HG03342 (cell line): ENCODE measurements at regions not wholly inside any gene's neighbourhood (a gene's known extent, or its start where the extent isn't known, plus 50 kb on each side); places are given as distances from the start of the nearest gene placed in this dataset.
"Not testable (repeated sequence)": the region's sequence is repeated elsewhere in the genome, so short reads cannot be mapped to it uniquely, and the experiment has no call there.

ENCODE experiments used
- ATAC-seq: cut with Tn5 transposase; IDR thresholded peaks from one replicate; pipeline ENCODE4 v1.9.1; 2021; ENCODE audit warnings: mild to moderate bottlenecking, moderate library complexity; ENCODE audit not compliant: unreplicated experiment

- no peak for ATAC-seq
Measured at GRCh38 chr2:194491409-194492115, 1165.5 kb upstream of the SLC39A10 start.

GRCh38 chr2:194486326-194486725, 1170.7 kb upstream of the SLC39A10 start:
- no peak for ATAC-seq

DNA sequence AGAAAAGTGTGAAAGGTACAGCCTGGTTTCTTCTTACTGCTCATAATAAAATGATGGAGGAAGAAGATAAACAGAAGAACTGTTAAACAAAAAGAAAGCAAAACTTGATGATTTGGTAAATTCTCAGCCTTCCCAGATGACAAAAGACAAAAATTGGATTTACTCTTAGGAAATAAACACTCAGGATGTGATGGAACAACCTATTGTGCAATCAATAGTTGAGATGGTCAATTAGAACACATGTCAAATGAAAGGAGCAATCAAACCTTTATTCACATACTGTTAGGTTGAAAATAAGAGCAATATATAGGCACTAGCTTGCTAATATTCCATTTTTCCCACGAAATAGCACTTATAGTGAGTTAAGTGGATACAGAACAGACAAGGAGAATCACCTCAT, 1174.0 kb upstream of the SLC39A10 start:
- ATAC-seq, result no peak

- ATAC-seq, result no peak
Measured at GRCh38 chr2:194465641-194466040, 1191.4 kb upstream of the SLC39A10 start.

GRCh38 chr2:194464964-194465638, 1191.9 kb upstream of the SLC39A10 start:
- no peak for ATAC-seq

GRCh38 chr2:194462883-194463282, 1194.1 kb upstream of the SLC39A10 start:
- ATAC-seq, result not testable (repeated sequence)

GRCh38 chr2:194455358-194455757, 1201.7 kb upstream of the SLC39A10 start:
- ATAC-seq, result no peak

DNA sequence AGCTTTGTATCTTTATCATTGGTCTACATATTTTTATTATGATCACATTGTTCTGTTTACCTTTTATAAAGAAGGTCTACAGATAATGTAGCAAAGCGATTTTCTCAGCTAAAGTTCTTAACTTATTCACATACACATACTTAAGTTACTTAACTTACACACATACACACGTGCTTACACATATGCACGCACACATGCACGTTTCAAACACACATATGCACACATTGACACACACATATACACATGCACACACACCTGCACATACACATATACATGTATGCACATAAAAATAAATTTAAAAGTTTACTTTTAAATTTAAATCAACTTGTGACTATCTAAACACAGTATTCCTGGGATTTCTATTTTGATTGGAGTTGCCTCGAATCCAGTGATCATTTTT, 1204.5 kb upstream of the SLC39A10 start:
- ATAC-seq, result no peak

DNA sequence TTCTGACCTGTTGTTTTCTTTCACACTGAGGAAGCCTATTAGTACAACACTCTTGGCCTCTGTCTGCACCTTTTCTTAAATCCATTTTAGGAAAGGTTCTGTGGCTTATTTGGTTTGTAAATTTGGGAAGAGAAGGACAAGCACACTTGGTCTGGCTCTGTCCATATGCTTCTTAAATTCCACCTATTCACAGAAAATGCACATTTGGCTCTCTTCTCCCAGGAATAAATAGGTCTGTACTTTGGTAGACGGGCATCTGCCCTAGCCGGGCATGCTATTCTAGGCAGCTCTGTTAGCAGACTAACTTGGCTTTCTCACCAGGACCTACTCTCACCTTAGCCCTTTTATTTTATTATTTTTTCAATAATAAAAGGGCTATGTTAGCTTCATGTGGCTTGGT, 1211.8 kb upstream of the SLC39A10 start:
- no peak for ATAC-seq

GRCh38 chr2:194443926-194444325, 1213.1 kb upstream of the SLC39A10 start:
- ATAC-seq, result no peak

GRCh38 chr2:194424683-194425209, 1232.3 kb upstream of the SLC39A10 start:
- ATAC-seq, result no peak

- no peak for ATAC-seq
Measured at GRCh38 chr2:194411221-194411620, 1245.8 kb upstream of the SLC39A10 start.

DNA sequence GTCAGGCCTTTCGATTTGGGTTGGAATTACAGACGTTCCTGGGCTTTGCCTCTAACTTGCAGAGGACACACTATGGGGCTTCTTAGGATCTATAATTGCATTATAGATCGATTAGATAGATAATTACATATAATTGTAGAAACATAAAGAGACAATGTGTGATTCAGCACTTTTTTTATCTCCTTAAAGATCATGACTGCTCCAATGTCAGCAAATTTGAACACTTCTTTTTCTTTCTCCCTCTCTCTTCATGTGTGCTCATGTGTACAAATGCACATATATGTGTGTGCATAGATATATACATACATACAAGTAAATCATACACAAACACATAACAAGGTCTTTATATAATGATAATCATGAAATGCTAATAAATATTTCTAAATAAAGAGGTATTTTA, 1261.2 kb upstream of the SLC39A10 start:
- no peak for ATAC-seq

DNA sequence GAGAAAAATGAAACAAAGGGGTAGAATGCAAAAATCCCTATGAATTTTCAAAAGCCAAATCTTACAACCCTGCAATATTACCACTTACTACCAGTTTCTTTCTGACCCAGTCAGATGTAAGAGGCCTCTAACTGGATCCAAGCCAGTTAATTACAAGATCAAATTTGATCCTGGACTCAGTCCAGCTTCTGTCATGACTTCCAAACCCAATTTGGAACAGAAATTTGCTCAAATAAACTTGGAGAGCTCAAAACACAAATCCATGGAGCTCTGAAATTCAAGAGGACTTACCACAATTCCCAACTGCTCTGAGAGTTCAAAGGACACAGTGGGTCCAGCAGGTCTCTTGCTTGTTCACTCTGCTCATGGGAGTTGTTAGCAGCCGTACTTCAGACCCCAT, 1271.7 kb upstream of the SLC39A10 start:
- ATAC-seq, result no peak

DNA sequence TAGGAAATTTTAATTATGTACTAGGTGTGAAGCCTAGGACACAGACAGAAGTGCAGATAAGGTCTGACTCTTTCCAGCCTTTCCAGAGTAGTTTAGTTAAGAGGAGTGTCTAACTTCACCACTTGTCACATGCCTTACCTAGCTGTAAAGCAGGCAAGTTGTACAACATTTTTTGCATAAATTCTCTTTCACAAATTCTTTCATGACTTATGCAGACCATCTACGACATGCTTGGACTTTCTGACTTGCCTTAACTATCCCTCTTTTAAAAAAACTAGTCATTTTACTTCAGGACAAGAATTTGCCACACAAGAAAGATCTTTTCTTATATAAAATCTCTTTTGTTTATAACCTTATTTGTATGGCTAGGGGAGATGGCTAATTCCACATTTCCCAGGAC, 1273.6 kb upstream of the SLC39A10 start:
- no peak for ATAC-seq

- ATAC-seq, result no peak
Measured at GRCh38 chr2:194382221-194382620, 1274.8 kb upstream of the SLC39A10 start.

DNA sequence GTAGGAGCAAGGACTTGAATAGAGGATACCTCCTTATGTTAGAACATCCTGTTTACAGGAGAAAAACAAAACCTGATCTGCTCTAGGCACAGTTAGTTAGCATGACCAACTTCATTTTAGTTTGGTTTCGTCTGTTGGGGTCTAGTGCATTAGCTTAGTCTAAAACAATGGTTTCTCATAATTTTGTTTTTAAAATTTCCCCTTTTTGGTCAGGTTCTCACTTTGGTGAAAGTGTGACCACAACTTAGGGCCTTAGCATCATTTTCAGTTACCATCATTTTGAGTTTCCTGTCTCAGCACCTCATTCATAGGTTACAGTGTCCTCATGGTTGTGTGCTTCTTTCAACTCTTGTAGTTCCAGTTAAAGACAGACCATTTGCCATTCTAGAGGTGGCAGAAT, 1277.0 kb upstream of the SLC39A10 start:
- ATAC-seq, result peak; percentile 78

GRCh38 chr2:194367390-194367789, 1289.6 kb upstream of the SLC39A10 start:
- not testable (repeated sequence) for ATAC-seq

- ATAC-seq, result no peak
Measured at GRCh38 chr2:194363878-194364277, 1293.1 kb upstream of the SLC39A10 start.

GRCh38 chr2:194363295-194363694, 1293.7 kb upstream of the SLC39A10 start:
- ATAC-seq, result no peak

DNA sequence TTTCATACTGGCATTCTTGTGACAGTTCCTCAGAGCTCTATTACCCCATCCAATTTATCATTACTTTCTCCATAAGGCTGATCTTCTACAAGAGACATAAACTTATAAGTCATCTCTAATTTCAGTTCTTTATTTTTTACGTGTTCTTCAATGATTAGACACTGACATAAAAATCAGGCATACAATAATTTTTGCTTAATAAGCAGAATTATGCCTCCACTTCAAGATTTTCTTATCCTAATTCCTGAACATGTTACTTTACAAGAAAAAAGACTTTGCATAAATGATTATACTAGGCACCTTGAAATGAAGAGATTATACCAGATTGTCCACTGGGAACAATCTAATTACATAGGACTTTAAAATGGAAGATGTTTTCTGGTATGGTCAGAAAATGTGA, 1304.5 kb upstream of the SLC39A10 start:
- no peak for ATAC-seq

DNA sequence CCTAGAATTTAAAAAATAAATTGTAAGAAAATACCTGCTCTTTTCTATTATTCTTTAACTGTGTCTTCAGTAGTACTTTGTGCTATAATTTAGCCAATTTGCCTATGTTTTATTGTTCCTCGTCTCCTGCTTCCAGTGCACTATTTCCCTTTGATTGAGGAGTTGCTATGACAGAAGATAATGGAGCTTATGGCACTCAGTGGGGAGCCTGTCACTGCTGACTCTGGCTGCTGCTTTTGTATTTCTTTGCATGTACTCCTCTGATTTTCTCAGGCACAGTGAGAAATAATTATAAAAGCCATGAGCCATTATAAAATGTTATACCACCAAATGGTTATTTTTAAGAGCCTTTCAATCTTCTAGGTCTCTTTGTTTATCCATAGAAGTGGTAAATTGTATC, 1310.8 kb upstream of the SLC39A10 start:
- ATAC-seq, result no peak
